ENCODE measurements at regions not wholly inside any gene's neighbourhood (a gene's known extent, or its start where the extent isn't known, plus 50 kb on each side); places are given as distances from the start of the nearest gene placed in this dataset.

DNA sequence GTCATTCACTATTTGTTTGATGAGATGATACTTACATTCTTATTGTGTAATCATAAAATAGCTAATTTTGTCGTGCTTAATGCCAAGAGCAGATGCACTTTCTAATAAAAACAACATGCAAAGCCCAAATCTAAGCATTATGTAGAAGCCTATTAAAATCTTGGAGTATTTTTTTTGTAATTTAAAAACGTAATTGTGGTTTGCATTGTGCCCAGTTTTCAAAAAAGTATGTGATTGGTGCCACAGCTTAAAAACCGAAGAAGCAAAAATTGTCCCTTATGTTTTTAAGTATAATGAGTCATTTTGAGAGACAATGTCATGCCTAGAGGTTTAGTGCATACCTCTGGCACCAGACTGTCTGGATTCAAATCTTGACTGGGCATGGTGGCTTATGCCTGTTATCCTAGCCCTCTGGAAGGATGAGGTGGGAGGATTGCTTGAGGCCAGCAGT, 464.8 kb upstream of the RGS6 start:
- DNase-seq (ENCODE audit: low read depth) = no peak

DNA sequence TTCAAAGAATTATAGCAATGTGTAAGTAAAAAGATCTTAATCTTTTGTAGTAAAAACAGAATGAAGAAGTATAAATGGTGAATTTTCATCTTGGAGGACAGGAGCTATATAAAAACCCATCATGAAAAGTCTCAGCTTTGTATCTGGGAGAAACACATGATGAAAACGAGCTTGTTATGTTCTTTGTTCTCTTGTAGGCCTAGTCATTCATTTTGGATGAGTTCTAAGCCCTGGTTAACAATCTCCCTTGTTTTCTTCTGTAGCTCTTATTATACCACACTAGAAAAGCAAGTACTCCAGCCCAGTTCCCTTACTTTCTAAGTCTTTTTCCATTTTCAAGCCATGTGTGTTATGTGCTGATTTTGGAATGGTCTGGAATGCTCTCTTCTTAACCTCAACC, 463.5 kb upstream of the RGS6 start:
- no peak for DNase-seq (ENCODE audit: low read depth)

DNA sequence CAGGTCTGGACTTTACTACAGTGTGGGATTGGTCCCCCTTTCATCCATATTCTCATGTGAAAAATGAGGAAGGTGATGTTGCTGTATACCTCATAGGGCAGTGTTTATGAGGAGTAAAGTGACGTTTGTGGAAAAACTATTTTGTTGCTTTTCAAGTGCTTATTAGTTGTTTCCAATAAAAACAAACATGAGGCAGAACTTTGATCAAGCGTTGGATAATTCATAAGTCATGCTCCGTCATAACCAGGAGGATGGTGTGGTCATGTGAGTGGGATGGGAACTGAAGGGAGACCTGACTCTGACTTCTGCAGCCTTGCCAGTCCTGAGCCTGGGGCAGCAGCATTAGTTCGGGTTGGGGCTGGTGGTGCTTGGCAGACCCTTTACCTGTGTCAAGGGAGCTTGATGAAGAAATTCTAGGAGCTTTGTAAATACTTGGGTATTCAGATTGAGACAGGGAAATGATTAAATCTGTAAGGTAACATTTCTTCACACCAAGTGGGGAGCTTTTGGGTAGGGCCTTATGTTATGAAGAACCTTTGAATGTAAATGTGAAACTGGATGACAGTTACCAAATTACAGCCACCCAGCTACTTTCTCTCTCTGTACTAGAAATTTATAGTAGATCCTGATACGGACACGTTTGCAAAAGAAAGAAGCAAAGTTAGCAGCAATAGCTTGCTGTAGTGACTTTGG, 462.4 kb upstream of the RGS6 start:
- no peak for DNase-seq (ENCODE audit: low read depth)

DNA sequence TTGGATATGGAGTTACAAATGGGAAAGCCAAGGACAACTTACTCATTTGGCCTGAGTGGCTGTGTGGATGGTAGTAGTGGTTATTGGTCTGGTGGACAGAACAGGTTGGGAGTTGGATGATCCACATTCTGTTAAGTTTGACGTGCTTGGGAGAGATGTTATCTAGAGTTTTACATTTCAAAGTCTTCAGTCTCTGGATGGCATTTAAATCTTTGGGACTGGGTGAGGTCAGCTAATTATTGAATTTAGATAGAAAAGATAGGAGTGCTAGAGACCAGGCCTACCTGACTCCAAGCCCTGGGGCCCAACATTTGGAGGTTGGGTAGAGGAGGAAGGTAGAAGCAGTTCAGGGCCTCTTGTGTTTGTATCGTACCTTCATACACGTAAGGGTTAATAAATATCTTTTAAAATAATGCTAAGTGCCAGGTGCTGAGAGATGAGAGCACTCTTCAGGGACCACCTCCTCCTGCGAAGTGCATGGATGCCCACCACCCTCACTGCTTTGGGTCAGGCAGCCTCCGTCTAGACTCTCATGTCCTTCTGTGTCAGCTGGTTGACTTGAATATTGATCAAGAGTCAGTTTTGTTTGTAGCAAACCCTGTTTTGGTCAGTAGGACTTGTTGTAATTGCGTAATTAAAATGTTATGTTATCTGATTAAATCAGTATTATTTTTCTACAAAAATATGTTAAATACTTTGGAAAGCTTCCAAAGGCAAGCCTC, 460.4 kb upstream of the RGS6 start:
- DNase-seq (ENCODE audit: low read depth) = no peak

DNA sequence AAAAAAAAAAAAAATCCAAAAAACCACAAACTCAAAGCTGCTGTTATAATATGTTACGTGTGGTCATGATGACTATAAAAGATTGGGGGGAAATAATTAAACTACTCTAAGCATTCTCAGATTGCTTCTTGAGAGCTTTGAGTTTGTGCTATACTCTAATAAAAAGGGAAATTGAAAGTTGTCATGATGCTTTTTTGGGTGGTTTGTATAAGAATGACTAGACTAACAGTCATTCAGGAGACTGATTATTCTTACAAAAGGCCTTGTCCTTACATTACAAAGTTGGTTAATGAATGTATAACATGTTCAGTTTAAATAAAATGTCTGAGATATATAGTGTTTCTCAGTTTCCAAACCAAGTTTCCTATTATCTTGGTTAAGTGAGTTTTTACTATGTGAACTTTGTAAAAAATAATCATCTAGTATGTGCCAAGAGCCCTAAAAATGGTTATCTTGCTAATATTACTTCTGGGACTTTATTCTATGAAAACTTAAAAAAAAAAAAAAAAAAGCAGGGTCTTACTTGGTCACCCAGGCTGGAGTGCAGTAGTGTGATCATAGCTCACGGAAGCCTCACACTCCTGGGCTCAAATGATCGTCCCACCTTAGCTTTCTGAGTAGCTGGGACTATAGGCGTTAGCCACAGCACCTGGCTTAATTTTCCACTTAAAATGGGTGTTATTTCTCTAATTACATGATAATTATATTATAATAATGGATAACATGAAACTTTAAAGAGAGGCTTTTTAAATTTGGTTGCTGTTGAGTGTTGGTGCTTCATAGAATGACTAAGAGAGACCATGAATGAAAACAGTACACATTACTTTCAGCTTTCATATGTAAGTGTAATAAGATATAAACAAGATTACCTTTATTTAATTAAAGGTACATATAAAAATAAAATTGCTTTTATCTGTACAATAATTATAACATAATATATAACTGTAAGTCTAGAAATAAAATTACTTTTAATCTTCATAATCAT, 459.6 kb upstream of the RGS6 start:
- DNase-seq (ENCODE audit: low read depth) = no peak

DNA sequence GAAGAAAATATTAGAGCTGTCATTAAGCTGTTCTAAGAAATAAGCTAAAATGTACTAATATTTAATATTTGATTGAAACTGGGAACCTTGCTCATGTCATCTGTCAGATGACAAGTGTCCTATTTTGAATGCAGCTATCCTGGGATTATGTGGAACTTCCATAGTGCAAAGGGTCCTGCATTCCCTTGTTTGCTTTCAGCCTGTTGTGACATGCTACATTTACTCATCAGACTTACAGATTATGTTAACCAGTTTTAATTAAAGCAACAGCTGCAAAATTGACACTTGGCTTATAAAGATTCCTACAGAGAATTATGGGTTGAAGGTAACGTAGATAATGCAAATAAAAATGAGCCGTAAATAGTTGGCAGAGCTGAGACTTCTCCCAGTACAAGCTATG, 458.4 kb upstream of the RGS6 start:
- DNase-seq (ENCODE audit: low read depth) = no peak

DNA sequence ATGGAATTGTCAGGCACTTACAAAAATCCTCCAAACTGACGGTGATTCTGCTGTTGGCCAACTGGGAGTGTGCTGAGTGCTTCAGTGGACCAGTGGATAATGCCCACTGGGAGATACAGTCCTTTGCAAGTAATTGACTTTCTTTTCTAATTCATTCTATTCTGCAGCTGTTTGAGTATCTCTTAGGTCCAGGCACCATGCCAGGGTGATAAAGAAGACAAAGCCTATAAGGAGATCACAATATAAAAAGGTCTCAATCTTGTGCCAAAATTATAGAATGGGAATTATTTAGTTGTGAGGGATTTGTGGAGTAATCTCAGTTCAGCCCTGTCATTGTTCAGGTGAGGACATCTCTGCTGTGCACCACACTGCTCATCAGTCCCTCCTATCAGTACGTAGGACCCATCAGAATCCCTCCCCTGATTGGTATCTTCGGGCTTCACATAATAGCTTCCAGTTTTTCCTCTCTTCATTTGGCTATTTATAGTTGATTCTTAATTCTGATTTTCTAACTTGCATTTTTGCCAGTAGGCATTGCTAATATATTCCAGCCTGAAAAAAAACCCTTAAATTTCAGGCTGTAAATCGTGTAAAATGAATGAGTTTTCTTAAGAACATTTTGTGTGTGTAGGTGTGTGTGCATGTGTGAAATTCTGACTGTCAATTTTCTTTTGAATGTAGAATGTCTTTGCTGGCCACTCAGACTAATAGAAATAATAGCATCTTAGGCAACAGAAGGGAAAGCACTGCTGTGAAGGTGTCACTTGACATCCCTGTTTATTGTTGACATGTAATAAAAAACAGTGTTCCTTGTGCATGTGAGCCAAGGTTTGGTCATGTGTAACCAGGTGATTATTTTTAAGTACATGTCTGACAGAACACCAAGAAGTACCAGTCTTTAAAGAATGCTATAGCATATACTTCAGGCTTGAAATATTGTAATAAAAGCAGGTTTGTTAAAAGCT, 457.6 kb upstream of the RGS6 start:
- DNase-seq (ENCODE audit: low read depth) = no peak

DNA sequence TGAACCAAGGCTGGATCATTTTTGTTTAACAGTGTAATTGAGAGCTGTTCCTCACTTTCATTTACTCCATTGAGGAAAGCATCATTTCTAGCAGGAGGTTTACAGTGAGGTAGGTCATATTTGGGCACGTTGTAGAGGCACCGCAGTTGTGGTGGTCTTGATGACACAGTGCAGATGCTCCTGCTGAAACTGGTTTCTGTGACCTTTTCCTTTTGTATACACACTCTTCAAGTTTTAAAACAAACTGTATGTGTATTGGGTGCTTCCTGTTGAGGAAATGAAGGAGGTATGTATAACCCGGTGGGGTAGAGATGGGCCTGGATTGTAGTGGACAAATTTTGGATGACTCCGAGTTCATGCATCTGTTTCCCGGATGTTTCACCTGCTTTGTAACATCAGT, 456.3 kb upstream of the RGS6 start:
- DNase-seq (ENCODE audit: low read depth) = no peak

DNA sequence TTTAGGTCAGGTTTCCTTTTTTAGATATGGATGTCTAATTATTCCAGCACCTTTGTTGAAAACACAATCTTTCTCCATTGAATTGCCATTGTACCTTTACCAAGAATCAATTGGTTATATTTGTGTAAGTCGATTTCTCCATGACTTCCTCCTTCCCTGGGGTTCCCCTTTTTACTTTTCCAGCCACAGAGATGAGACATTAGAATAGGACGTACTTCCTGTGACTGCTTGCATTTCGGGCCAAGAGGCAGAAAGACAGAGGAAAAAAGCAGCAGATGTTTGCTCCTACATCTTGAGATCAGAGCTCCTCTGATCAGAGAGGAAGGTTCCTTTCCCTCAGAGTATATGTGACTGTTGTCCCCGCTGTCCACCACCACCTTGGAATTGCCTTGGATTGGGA, 453.7 kb upstream of the RGS6 start:
- DNase-seq (ENCODE audit: low read depth) = no peak

DNA sequence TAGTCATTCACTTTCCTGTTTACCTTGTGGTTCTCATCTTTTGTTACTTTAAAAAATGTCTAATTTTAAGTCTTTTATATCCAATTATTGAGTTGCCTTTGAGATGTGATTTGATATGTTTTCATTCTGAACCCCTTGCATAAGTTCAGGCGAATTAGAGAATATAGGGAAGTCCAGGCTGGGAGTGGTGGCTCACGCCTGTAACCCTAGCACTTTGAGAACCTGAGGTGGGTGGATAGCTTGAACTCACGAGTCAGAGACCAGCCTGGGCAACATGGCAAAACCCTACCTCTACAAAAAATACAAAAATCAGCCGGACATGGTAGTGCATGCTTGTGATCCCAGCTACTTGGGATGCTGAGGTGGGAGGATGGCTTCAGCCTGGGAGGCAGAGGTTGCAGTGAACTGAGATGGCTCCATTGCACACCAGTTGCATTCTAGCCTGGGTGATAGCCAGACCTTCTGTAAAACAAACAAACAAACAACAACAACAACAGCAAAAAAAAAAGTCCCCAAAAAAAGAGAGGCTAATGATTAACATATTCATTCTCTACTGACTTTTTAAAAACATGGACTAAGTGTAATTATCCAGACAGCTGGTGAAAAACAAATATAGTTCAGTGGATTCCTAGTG, 451.1 kb upstream of the RGS6 start:
- DNase-seq (ENCODE audit: low read depth) = no peak

DNA sequence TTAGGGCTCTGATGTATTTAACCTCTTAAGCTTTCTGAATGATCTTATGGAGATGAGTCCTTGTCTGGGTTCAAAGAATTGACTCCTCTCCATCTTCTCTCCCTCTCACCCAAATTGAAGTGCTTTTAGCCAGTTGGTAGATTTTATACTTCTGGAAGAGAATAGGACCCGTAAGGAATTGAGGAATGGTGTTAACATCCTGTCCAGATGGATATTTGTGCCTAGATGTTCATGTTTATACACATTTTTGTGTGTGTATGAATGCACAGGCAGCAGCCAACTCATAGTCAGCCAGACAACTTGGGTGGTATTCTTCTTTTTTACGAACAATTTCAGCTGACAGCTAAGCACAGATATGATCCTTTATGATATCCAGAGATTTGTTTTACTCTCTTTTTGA, 449.6 kb upstream of the RGS6 start:
- no peak for DNase-seq (ENCODE audit: low read depth)

DNA sequence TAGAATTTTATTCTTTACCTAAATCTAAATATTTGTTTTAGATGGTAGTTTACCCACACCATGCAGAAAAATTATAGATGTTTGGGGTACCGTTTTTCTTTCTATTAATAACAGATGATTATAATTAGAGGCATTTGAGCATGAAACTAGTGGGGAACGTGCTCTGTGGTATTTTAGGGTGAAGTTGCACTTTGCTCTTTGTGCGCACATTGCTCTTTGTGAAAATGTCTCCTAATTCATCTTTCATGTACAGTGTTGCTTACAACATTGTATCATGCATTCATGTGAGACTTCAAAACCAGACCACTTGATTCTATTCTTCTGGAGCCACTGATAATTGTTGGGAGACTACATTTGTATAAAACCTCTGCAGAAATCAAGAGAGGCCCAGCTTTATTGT, 449.1 kb upstream of the RGS6 start:
- DNase-seq (ENCODE audit: low read depth) = no peak

DNA sequence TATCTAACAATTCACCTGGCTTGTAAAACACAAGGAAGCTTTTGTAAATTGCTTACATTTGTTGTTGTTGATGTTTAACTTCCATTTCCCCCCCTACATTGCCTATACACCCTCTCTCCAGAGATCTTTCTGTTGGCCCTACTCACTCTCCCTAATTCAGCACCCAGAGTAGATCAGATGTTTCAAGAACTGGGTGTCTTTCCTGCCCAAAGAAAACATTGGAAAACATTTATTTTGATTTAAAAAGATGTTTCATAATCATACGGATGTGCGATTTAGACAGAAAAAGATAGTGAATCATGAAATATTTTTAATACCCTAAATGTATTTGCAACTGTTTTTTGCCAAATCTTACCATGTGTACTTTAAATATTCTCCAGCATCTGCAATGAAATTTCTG, 446.4 kb upstream of the RGS6 start:
- DNase-seq (ENCODE audit: low read depth) = no peak

DNA sequence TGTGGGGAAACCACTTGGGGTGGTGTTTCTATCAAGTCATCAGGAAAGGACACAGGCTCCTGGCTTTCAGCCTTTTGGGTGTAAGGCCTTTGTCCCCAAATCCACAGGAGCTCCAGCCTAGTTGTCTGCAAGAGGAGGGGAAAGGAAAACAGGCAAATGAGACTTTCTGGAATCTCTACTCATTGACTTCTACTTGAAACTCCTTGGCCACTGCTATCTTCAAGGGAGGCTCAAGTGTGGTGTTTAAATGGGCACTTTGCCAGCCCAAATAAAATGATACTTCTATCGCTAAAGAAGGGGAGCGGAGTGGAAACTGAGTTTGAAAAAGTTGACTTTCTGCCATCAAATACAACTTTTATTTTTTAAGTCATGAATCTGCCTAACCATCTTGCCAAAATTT, 445.9 kb upstream of the RGS6 start:
- no peak for DNase-seq (ENCODE audit: low read depth)

DNA sequence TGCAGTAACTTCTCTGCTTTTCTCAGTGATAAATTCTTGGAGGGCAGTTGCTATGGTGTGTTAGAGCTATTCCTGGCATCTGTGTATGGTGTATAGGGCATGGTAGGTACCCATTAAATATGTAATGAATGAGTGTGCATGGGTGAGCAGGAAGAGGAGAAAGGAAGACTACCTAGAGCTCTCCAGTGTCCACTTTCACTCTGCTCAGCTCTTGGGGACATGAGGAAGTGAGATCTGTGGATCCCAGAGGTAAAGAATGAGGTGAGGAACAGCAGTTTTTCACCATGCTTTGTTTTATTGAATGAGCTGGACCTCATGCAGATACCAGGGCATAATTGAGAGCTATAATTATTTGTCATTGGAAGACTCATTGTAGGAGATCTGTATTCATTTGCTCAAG, 444.8 kb upstream of the RGS6 start:
- DNase-seq (ENCODE audit: low read depth) = no peak

DNA sequence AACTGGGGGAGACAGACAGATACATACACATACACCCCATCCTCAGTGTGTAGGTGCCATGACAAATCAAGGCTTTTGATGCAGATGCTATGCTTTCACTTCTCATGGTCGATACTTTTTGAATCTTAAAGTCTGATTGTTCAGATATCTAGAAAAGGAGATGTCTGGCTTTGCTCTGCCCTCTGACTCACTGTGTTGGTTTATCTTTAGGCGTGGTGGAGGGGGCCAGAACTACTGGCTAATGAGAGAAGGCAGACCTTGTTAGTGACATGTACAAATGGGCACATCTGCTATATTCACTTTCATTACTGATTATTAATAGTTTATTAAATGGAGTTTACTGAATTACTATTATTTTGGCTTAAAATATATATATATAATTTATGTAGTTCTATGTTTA, 444.3 kb upstream of the RGS6 start:
- DNase-seq (ENCODE audit: low read depth) = no peak

DNA sequence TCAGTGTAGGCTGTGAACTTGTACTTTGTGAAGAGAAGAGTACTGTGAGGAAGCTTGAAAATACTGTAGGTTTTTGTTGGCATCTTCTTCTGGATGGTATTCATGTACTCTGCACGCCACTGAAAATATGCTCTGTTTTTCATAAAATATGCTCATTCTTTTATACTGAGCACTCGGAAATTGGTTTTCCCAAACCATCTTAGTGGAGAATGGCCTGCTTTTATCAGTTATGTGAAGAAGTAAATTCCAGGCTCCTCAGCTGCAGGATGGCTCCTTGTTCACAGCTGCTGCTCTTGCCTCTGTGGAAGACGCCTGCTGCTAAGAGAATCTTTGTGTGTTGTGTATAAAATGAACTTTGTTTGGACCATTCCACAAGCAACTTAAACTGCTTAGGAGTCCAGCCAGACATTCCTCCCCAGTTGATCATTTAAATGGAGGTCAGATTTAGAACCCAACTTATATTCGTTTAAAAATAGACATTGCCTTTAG, 443.5 kb upstream of the RGS6 start:
- no peak for DNase-seq (ENCODE audit: low read depth)

DNA sequence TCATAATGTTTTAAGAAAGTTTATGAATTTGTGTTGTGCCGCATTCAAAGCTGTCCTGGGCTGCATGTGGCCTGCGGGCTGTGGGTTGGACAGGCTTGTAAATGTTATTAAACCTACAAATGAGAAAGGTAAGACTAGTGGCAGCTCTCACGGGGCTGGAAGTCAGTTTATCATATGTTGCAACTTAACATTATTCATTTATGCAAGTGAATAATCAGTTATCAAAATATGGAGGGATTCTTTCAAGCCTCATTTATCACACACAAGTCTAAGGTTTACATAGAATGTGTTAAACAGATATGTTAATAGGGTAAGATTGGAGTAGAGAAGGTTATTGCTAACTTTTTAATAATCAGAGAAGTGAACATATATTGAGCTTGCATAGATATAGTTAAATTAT, 442.5 kb upstream of the RGS6 start:
- no peak for DNase-seq (ENCODE audit: low read depth)

DNA sequence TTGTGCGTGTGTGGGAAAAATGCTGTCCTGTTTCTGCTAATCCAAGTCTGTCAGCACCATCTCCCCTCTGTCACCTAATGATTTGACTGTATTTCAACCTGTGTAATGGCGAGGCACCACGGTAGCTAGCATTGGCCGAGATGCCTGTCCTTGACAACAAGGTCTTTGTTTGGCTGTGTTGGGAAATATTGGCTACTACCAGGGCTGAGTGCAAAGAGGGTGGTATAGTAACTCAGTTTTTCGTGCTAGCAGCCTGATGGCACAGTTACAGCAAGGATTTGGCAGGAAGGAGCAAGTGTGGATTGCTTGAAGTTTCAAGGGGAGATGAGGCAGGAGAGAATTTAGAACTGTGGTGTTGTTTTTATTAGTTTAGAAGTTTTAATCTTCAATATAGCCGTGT, 440.3 kb upstream of the RGS6 start:
- no peak for DNase-seq (ENCODE audit: low read depth)

DNA sequence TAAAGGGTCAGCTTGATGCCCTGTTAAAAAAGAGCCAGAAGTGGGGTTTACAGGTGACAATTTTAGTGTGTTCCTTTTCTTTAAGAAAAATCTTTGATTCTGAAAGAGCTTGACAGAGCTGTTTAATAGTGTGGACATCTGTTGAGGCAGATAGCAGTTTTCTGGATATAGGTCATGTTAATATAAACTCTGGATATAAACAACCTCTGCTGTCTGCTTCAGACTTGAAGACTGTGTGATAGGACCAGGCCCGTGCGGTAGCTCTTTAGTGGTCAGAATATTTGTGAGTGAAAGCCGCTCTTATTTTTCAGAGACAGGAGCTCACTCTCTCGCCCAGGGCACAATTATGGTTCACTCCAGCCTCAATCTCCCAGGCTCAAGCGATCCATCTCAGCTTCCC, 439.9 kb upstream of the RGS6 start:
- no peak for DNase-seq (ENCODE audit: low read depth)

DNA sequence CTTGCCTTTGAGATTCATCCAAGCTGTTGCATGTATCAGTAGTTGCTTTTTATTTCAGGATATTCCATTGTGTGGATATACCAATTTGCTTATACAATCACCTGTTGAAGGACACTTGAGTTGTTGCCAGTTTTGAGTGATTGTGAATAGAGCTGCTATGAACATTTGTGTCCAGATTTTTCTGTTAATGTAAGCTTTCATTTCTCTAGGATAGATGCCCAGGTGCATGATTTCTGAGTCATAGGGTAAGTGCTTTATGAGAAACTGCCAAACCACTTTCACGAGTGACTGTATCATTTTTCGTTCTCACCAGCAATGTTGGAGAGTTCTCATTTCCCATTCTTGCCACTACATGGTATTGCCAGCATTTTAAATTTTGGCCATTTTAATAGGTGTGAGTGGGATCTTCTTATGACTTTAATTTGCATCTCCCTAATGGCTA, 434.6 kb upstream of the RGS6 start:
- DNase-seq (ENCODE audit: low read depth) = no peak

All from stimulated activated CD8-positive, alpha-beta memory T cell treated with anti-CD3 and anti-CD28 coated beads, Interleukin-7, amount 100 ng/mL, for 24 hours (primary cell).